Heart left ventricle (tissue), 13 donors: ENCODE measurements at regions not wholly inside any gene's neighbourhood (a gene's known extent, or its start where the extent isn't known, plus 50 kb on each side); places are given as distances from the start of the nearest gene placed in this dataset.

Source experiments
- CTCF ChIP-seq, 12 donors: fragments of 200-600 bp; sonication (generic) in 4 of 12; IDR thresholded peaks; one replicate each; pipeline versions ENCODE4 v1.5.0 to v1.8.0; 2018 to 2022; ENCODE audit warnings: antibody characterized with exemption in 12 of 12, mild to moderate bottlenecking in 5 of 12
- POLR2A ChIP-seq, 2 donors: fragments of 450-650 bp; IDR thresholded peaks; one replicate each; pipeline ENCODE4 v1.6.1; 2017; ENCODE audit warnings: antibody characterized with exemption in 2 of 2, mild to moderate bottlenecking in 2 of 2, moderate library complexity in 2 of 2
- donor health status: ischemic (EF 13 %, LVEDD 7.1; RV severe dilation, severe dysfunction).
- donor health status: DM: no; HTN: yes; CAD: no.
- donor health status: DM: no; HTN: no; CAD: no.
- donor health status: ischemic (EF 25% LVEDD 6.9; RV normal size, moderate dysfunction).
- donor health status: ischemic (EF 25% LVEDD 5.7; RV mildly dilated, moderate dysfunction).
- donor health status: ischemic (EF 35%, LVEDD 5.7; RV mildly dilated, moderate dysfunction).
- donor health status: nonischemic (EF 11% LVEDD 7.7; RV severe dilation, severe dysfunction).
- donor health status: DM: yes; HTN: yes; CAD: no.
- donor health status: PGD.
- donor health status: ischemic (EF 29% LVEDD 5.4; RV normal size, mild dysfunction).
- donor health status: nonischemic (EF 23%, LVEDD 6.1; RV moderate dilation, normal function).

GRCh38 chr1:30267046-30267445 lies 456.3 kb downstream of the MATN1 start:
- TF ChIP-seq CTCF (IDR thresholded peaks at IDR 0.05) (no peak), POLR2A (IDR thresholded peaks at IDR 0.05) (no peak)
